HG03469 (cell line): ENCODE measurements at regions not wholly inside any gene's neighbourhood (a gene's known extent, or its start where the extent isn't known, plus 50 kb on each side); places are given as distances from the start of the nearest gene placed in this dataset.

ENCODE experiments used
- ATAC-seq: cut with Tn5 transposase; IDR thresholded peaks from one replicate; pipeline ENCODE4 v1.9.1; 2021; ENCODE audit warnings: mild to moderate bottlenecking, moderate library complexity, moderate number of reproducible peaks; ENCODE audit not compliant: unreplicated experiment

GRCh38 chr10:128604025-128604424, 477.8 kb upstream of the MKI67 start:
- ATAC-seq = no peak

GRCh38 chr10:128605180-128605579, 479.0 kb upstream of the MKI67 start:
- ATAC-seq = no peak

- no peak for ATAC-seq
These were observed 479.8 kb upstream of the MKI67 start for GRCh38 chr10:128606055-128606454.

GRCh38 chr10:128608791-128609190, 482.6 kb upstream of the MKI67 start:
- no peak for ATAC-seq

GRCh38 chr10:128609460-128609859, 483.2 kb upstream of the MKI67 start:
- ATAC-seq = no peak

GRCh38 chr10:128610113-128610512, 483.9 kb upstream of the MKI67 start:
- ATAC-seq = no peak

GRCh38 chr10:128612195-128612594, 486.0 kb upstream of the MKI67 start:
- no peak for ATAC-seq

- no peak for ATAC-seq
These were observed 486.4 kb upstream of the MKI67 start for GRCh38 chr10:128612631-128613030.

GRCh38 chr10:128614016-128614605, 487.9 kb upstream of the MKI67 start:
- ATAC-seq = no peak

- ATAC-seq = no peak
These were observed 488.8 kb upstream of the MKI67 start for GRCh38 chr10:128614802-128615553.

- no peak for ATAC-seq
These were observed 491.3 kb upstream of the MKI67 start for GRCh38 chr10:128617532-128617931.

- no peak for ATAC-seq
These were observed 496.5 kb upstream of the MKI67 start for GRCh38 chr10:128622706-128623105.

- no peak for ATAC-seq
These were observed 497.6 kb upstream of the MKI67 start for GRCh38 chr10:128623776-128624175.

- no peak for ATAC-seq
These were observed 498.7 kb upstream of the MKI67 start for GRCh38 chr10:128624656-128625530.

GRCh38 chr10:128625926-128626325, 499.7 kb upstream of the MKI67 start:
- no peak for ATAC-seq

- ATAC-seq = no peak
These were observed 500.3 kb upstream of the MKI67 start for GRCh38 chr10:128626397-128627000.

- no peak for ATAC-seq
These were observed 501.6 kb upstream of the MKI67 start for GRCh38 chr10:128627811-128628210.

GRCh38 chr10:128628252-128628651, 502.0 kb upstream of the MKI67 start:
- ATAC-seq = no peak

GRCh38 chr10:128629111-128630096, 503.2 kb upstream of the MKI67 start:
- no peak for ATAC-seq

GRCh38 chr10:128630787-128631252, 504.6 kb upstream of the MKI67 start:
- ATAC-seq = no peak
